ENCODE measurements at regions not wholly inside any gene's neighbourhood (a gene's known extent, or its start where the extent isn't known, plus 50 kb on each side); places are given as distances from the start of the nearest gene placed in this dataset.

- intact Hi-C loops (cut with DNase I): no loop called here
- TF ChIP-seq POLR2A (IDR thresholded peaks at IDR 0.05) (no peak), CTCF (IDR thresholded peaks at IDR 0.05) (no peak), POLR2AphosphoS5 (IDR thresholded peaks at IDR 0.05) (no peak)
- no peak overlapping the region for H3K27ac ChIP-seq
- H3K4me1 ChIP-seq (replicated peaks): no peaks in the 10 kb centered on the region
- no peak overlapping the region for H3K4me3 ChIP-seq
- H3K27me3 ChIP-seq (replicated peaks; ENCODE audit: insufficient read depth): no peaks in the 10 kb centered on the region
- H3K36me3 ChIP-seq: no peaks in the 10 kb centered on the region
- H3K9me3 ChIP-seq: no peaks in the 10 kb centered on the region
- DNase-seq (ENCODE audit: low spot score): no peak
Measured at GRCh38 chr9:22855980-22856379, 409.4 kb downstream of the DMRTA1 start.

GRCh38 chr9:22857316-22857715 lies 410.7 kb downstream of the DMRTA1 start:
- 74% methylated on average over 1 of the region's 1 CpG for WGBS
- no peak overlapping the region for H3K4me3 ChIP-seq
- no peaks in the 10 kb centered on the region for H3K9me3 ChIP-seq
- TF ChIP-seq POLR2AphosphoS5 (IDR thresholded peaks at IDR 0.05) (no peak), CTCF (IDR thresholded peaks at IDR 0.05) (no peak), POLR2A (IDR thresholded peaks at IDR 0.05) (no peak)
- intact Hi-C loops (cut with DNase I): no loop called here
- no peak for DNase-seq (ENCODE audit: low spot score)
- H3K36me3 ChIP-seq: no peaks in the 10 kb centered on the region
- H3K27ac ChIP-seq: no peak overlapping the region
- no peaks in the 10 kb centered on the region for H3K27me3 ChIP-seq (replicated peaks; ENCODE audit: insufficient read depth)
- H3K4me1 ChIP-seq (replicated peaks): no peaks in the 10 kb centered on the region

- 96% methylated on average over 24 of the region's 25 CpGs for WGBS
- Histone ChIP-seq H3K36me3 (no peaks in the 10 kb centered on the region), H3K27ac (no peak overlapping the region), H3K4me3 (no peak overlapping the region), H3K9me3 (no peaks in the 10 kb centered on the region), H3K4me1 (replicated peaks) (no peaks in the 10 kb centered on the region), H3K27me3 (replicated peaks; ENCODE audit: insufficient read depth) (no peaks in the 10 kb centered on the region)
- DNase-seq (ENCODE audit: low spot score): no peak
- intact Hi-C loops (cut with DNase I): no loop called here
- no peak for TF ChIP-seq POLR2AphosphoS5 (IDR thresholded peaks at IDR 0.05)
- TF ChIP-seq CTCF (IDR thresholded peaks at IDR 0.05): no peak
- no peak for TF ChIP-seq POLR2A (IDR thresholded peaks at IDR 0.05)
Measured at GRCh38 chr9:22863106-22863505, 416.5 kb downstream of the DMRTA1 start.

- intact Hi-C loops (cut with DNase I): no loop called here
- Histone ChIP-seq H3K4me3 (no peak overlapping the region), H3K27me3 (replicated peaks; ENCODE audit: insufficient read depth) (no peaks in the 10 kb centered on the region), H3K27ac (no peak overlapping the region), H3K36me3 (no peaks in the 10 kb centered on the region), H3K4me1 (replicated peaks) (no peaks in the 10 kb centered on the region), H3K9me3 (no peaks in the 10 kb centered on the region)
- TF ChIP-seq CTCF (IDR thresholded peaks at IDR 0.05) (no peak), POLR2A (IDR thresholded peaks at IDR 0.05) (no peak), POLR2AphosphoS5 (IDR thresholded peaks at IDR 0.05) (no peak)
- WGBS: 93% methylated on average over 1 of the region's 1 CpG
- no peak for DNase-seq (ENCODE audit: low spot score)
Measured at GRCh38 chr9:22863736-22864135, 417.1 kb downstream of the DMRTA1 start.

GRCh38 chr9:22893196-22893843 lies 446.7 kb downstream of the DMRTA1 start:
- WGBS: 53% methylated on average over 4 of the region's 4 CpGs

More at GRCh38 chr9:22893196-22893843, 446.7 kb downstream of the DMRTA1 start:
- no peak for DNase-seq (ENCODE audit: low spot score)
- no peaks in the 10 kb centered on the region for H3K4me1 ChIP-seq (replicated peaks)
- H3K27ac ChIP-seq: no peak overlapping the region
- H3K27me3 ChIP-seq (replicated peaks; ENCODE audit: insufficient read depth): no peaks in the 10 kb centered on the region
- no peaks in the 10 kb centered on the region for H3K36me3 ChIP-seq
- no peak for TF ChIP-seq POLR2AphosphoS5 (IDR thresholded peaks at IDR 0.05)
- TF ChIP-seq POLR2A (IDR thresholded peaks at IDR 0.05): no peak
- no peak for TF ChIP-seq CTCF (IDR thresholded peaks at IDR 0.05)
- intact Hi-C loops (cut with DNase I): no loop called here
- no peak overlapping the region for H3K4me3 ChIP-seq
- no peaks in the 10 kb centered on the region for H3K9me3 ChIP-seq

Measured in prostate gland (tissue), 2 donors.